HCT116 (cell line): ENCODE measurements at regions not wholly inside any gene's neighbourhood (a gene's known extent, or its start where the extent isn't known, plus 50 kb on each side); places are given as distances from the start of the nearest gene placed in this dataset.

ENCODE experiments used
- ATAC-seq: fragments of 200-7000 bp; cut with Tn5 transposase; 2 replicates; pipeline ENCODE4 v1.9.1; 2020; ENCODE audit warnings: mild to moderate bottlenecking, moderate library complexity
- BruUV-seq: library from RNA; stranded (reverse); fragments of 400-500 nt; replicated peaks from 2 replicates; lab custom pipeline; 2021; lab: Mats Ljungman, UMichigan
- CTCF ChIA-PET: fragments of 300-600 bp; sonication (Branson Sonifier 250); formaldehyde crosslinking; loops from one replicate; lab custom pipeline; 2021; ENCODE audit warnings: antibody characterized with exemption; lab: Charles Lee
- POLR2A ChIA-PET: fragments of 300-600, 350-600 bp; sonication (Branson Sonifier 250); formaldehyde crosslinking; loops from one replicate; lab custom pipeline; 2021; ENCODE audit warnings: antibody characterized with exemption; lab: Charles Lee
- RAD21 ChIA-PET, 2 experiments: fragments of 300-600 bp; sonication (Branson Sonifier 250); formaldehyde crosslinking; loops; one replicate each; lab custom pipeline; 2023; ENCODE audit warnings: low total read pairs in 2 of 2; ENCODE audit not compliant: uncharacterized antibody in 2 of 2, unreplicated experiment in 2 of 2, low non-redundant PET in 1 of 2; lab: Charles Lee
- DNase-seq: peaks from one replicate; pipeline ENCODE4 v3.0.0-alpha.2; 2010; ENCODE audit warnings: low read depth, low spot score
- H2AFZ ChIP-seq: fragments of 200-600 bp; shearing (Covaris generic), sonication (generic); 2 replicates; pipeline ENCODE4 v1.6.1; 2017; ENCODE audit warnings: low read depth, mixed run types, mixed read lengths, antibody characterized with exemption, low read length; ENCODE audit not compliant: poor library complexity, severe bottlenecking
- H3K27ac ChIP-seq: 2 replicates; pipeline ENCODE4 v1.5.1; 2012; ENCODE audit warnings: low read depth, low read length
- H3K27me3 ChIP-seq: fragments of 200-600 bp; sonication (generic); 2 replicates; pipeline ENCODE4 v1.6.1; 2016; ENCODE audit warnings: mixed run types, low read length, mixed read lengths; ENCODE audit not compliant: insufficient read depth
- H3K36me3 ChIP-seq, 2 experiments: fragments of 200-500 bp in 1 of 2; fragments of 200-600 bp in 1 of 2; sonication (Bioruptor generic) in 1 of 2; sonication (generic) in 1 of 2; 2 replicates each; pipeline versions ENCODE4 v1.5.1 to v1.6.1; 2014 to 2016; ENCODE audit warnings: low read length in 2 of 2, inconsistent platforms in 1 of 2, mixed read lengths in 1 of 2, mixed run types in 1 of 2; ENCODE audit not compliant: insufficient read depth in 2 of 2, control insufficient read depth in 1 of 2
- H3K4me1 ChIP-seq, 2 experiments: fragments of 200-600 bp in 1 of 2; sonication (generic) in 1 of 2; 2 replicates each; pipeline versions ENCODE4 v1.5.1 to v1.6.1; 2012 to 2017; ENCODE audit warnings: low read length in 2 of 2, inconsistent platforms in 1 of 2, mild to moderate bottlenecking in 1 of 2, mixed read lengths in 1 of 2, mixed run types in 1 of 2, moderate library complexity in 1 of 2; ENCODE audit not compliant: insufficient read depth in 2 of 2, control insufficient read depth in 1 of 2
- H3K4me2 ChIP-seq: fragments of 200-600 bp; sonication (generic); 2 replicates; pipeline ENCODE4 v1.6.1; 2017; ENCODE audit warnings: mixed run types, low read length, mixed read lengths
- H3K4me3 ChIP-seq, 2 experiments: fragments of 200-600 bp in 1 of 2; sonication (generic) in 1 of 2; replicated peaks in 1 of 2; 2 replicates each; pipeline ENCODE4 v1.5.1; 2011 to 2016; ENCODE audit warnings: low read length in 2 of 2, control low read depth in 1 of 2, low read depth in 1 of 2, mild to moderate bottlenecking in 1 of 2, mixed read lengths in 1 of 2, mixed run types in 1 of 2
- H3K79me2 ChIP-seq: fragments of 200-600 bp; sonication (generic); 2 replicates; pipeline ENCODE4 v1.6.1; 2017; ENCODE audit warnings: mild to moderate bottlenecking, mixed run types, low read length, moderate library complexity, mixed read lengths; ENCODE audit not compliant: insufficient read depth
- H3K9ac ChIP-seq: fragments of 200-600 bp; sonication (generic); 2 replicates; pipeline ENCODE4 v1.6.1; 2016; ENCODE audit warnings: low read length, mixed read lengths
- H3K9me2 ChIP-seq: fragments of 200-600 bp; sonication (generic), shearing (Covaris generic); 2 replicates; pipeline ENCODE4 v1.6.1; 2017; ENCODE audit warnings: mixed run types, mild to moderate bottlenecking, moderate library complexity; ENCODE audit not compliant: insufficient read depth
- H3K9me3 ChIP-seq, 2 experiments: fragments of 200-500 bp in 1 of 2; fragments of 200-600 bp in 1 of 2; sonication (Bioruptor generic) in 1 of 2; sonication (generic) in 1 of 2; 2 replicates each; pipeline ENCODE4 v1.6.1; 2014 to 2017; ENCODE audit warnings: low read length in 2 of 2, mixed read lengths in 2 of 2, inconsistent platforms in 1 of 2, low read depth in 1 of 2, mild to moderate bottlenecking in 1 of 2, mixed run types in 1 of 2, moderate library complexity in 1 of 2; ENCODE audit not compliant: control insufficient read depth in 1 of 2, insufficient read depth in 1 of 2
- H4K20me1 ChIP-seq: fragments of 200-600 bp; sonication (generic), shearing (Covaris generic); 2 replicates; pipeline ENCODE4 v1.6.1; 2017; ENCODE audit warnings: mixed run types, mild to moderate bottlenecking, moderate library complexity; ENCODE audit not compliant: insufficient read depth
- ELF1 ChIP-seq: IDR thresholded peaks from 2 replicates; pipeline ENCODE4 v1.6.1; 2012; ENCODE audit warnings: low read depth, borderline replicate concordance
- POLR2A ChIP-seq: IDR thresholded peaks from 2 replicates; pipeline ENCODE4 v1.7.0; 2011; ENCODE audit warnings: borderline replicate concordance; ENCODE audit not compliant: insufficient read depth, insufficient read length; ENCODE audit errors: extremely low read depth
- SP1 ChIP-seq: IDR thresholded peaks from 2 replicates; pipeline ENCODE4 v1.6.1; 2012; ENCODE audit warnings: low read depth
- SRF ChIP-seq: IDR thresholded peaks from 2 replicates; pipeline ENCODE4 v1.6.1; 2012; ENCODE audit warnings: low read depth
- intact Hi-C: fragments of 100-400 bp; cut with micrococcal nuclease; formaldehyde crosslinking; loops from 2 replicates; pipeline ENCODE4 v1.10.0; 2022
- TF ChIP-seq, protein P1 (sequence below), 3 experiments: fragments of 200-600 bp in 1 of 3; sonication (generic) in 1 of 3; IDR thresholded peaks in 2 of 3; conservative IDR thresholded peaks in 1 of 3; 2 replicates each; pipeline ENCODE4 v1.5.1; 2012 to 2017; ENCODE audit warnings: low read depth in 2 of 3, low read length in 2 of 3, antibody characterized with exemption in 1 of 3, borderline replicate concordance in 1 of 3, control low read depth in 1 of 3, mild to moderate bottlenecking in 1 of 3, mixed read lengths in 1 of 3, mixed run types in 1 of 3, moderate library complexity in 1 of 3; ENCODE audit not compliant: insufficient read depth in 1 of 3

DNA sequence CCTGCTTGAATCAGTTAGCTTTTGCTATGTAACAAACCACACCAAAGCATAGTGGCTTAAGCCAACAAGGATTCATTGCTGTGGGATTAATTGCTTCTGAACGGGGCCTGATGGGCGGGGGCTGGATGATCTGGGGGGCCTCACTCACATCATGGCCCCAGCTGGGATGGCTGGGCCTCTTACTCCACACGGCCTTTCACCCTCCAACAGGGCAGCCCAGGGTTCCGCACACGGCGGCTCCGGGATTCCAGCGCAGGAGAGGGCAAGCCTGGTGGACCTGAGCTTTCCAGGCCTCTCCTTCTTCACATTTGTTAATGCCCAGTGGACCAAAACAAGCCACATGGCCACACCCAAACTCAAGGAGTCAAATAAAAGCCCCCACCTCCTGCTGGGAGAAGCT lies 86.3 kb upstream of the PHLPP1 start:
- CTCF ChIA-PET = interaction anchor here (1.3 kb wide), 1 partner anchor 9 kb away, joined by 3 read pairs; no protein-coding TSS in a partner anchor
- POLR2A ChIA-PET = interaction anchor here (0.7 kb wide), 1 partner anchor 17 kb away, joined by 3 read pairs; no protein-coding TSS in a partner anchor
- Histone ChIP-seq H3K4me1 (no peaks in the 10 kb centered on the region; a peak in 1 of 4 replicates), H3K4me2 (no peak overlapping the region), H3K27ac (no peak overlapping the region), H3K9ac (no peak overlapping the region), H2AFZ (no peak overlapping the region), H3K27me3 (no peaks in the 10 kb centered on the region), H3K36me3 (no peaks in the 10 kb centered on the region), H3K79me2 (no peaks in the 10 kb centered on the region), H3K9me3 (no peaks in the 10 kb centered on the region), H4K20me1 (no peaks in the 10 kb centered on the region), H3K4me3 (no peak overlapping the region), H3K9me2 (no peaks in the 10 kb centered on the region)
- no peak for ATAC-seq
- TF ChIP-seq SP1 (no peak), ELF1 (no peak)
- TF ChIP-seq, protein P1, sequence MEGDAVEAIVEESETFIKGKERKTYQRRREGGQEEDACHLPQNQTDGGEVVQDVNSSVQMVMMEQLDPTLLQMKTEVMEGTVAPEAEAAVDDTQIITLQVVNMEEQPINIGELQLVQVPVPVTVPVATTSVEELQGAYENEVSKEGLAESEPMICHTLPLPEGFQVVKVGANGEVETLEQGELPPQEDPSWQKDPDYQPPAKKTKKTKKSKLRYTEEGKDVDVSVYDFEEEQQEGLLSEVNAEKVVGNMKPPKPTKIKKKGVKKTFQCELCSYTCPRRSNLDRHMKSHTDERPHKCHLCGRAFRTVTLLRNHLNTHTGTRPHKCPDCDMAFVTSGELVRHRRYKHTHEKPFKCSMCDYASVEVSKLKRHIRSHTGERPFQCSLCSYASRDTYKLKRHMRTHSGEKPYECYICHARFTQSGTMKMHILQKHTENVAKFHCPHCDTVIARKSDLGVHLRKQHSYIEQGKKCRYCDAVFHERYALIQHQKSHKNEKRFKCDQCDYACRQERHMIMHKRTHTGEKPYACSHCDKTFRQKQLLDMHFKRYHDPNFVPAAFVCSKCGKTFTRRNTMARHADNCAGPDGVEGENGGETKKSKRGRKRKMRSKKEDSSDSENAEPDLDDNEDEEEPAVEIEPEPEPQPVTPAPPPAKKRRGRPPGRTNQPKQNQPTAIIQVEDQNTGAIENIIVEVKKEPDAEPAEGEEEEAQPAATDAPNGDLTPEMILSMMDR (IDR thresholded peaks at IDR 0.05 in 2 of 3, conservative IDR thresholded peaks at IDR 0.05 in 1 of 3; ENCODE audit: borderline replicate concordance in 1 of 3, insufficient read depth in 1 of 3, low read depth in 2 of 3, low read length in 2 of 3) = no peak
- intact Hi-C loops = no loop called here
- no peak for DNase-seq
- RAD21 ChIA-PET = no interaction called here
- BruUV-seq = no TSS peak

GRCh38 chr18:62631173-62631572 lies 84.2 kb upstream of the PHLPP1 start:
- Histone ChIP-seq H3K27ac (no peak overlapping the region), H3K4me2 (no peak overlapping the region), H3K79me2 (no peaks in the 10 kb centered on the region), H3K27me3 (no peaks in the 10 kb centered on the region), H3K9ac (no peak overlapping the region), H4K20me1 (no peaks in the 10 kb centered on the region)
- no TSS peak for BruUV-seq
- RAD21 ChIA-PET = no interaction called here
- no peak for TF ChIP-seq POLR2A
- TF ChIP-seq SRF = no peak
- no peak for TF ChIP-seq ELF1
- TF ChIP-seq, all 23 proteins: peak for 0
- no peak overlapping the region for H2AFZ ChIP-seq
- no peak for DNase-seq
- intact Hi-C loops = no loop called here
- peaks cover 6 to 12% of the 10 kb centered on the region in 2 experiments; a peak in 3 of 4 replicates for H3K4me1 ChIP-seq
- H3K36me3 ChIP-seq = no peaks in the 10 kb centered on the region
- CTCF ChIA-PET = no interaction called here
- no peaks in the 10 kb centered on the region for H3K9me2 ChIP-seq
- ATAC-seq = no peak
- H3K9me3 ChIP-seq = no peaks in the 10 kb centered on the region
- H3K4me3 ChIP-seq = no peak overlapping the region
- POLR2A ChIA-PET = no interaction called here
